Breast epithelium (tissue), 3 donors: ENCODE measurements at regions not wholly inside any gene's neighbourhood (a gene's known extent, or its start where the extent isn't known, plus 50 kb on each side); places are given as distances from the start of the nearest gene placed in this dataset.
"Not testable (repeated sequence)": the region's sequence is repeated elsewhere in the genome, so short reads cannot be mapped to it uniquely, and the experiment has no call there.

Experiments
- CTCF ChIP-seq, 3 donors: fragments of 450-650 bp; IDR thresholded peaks; one replicate each; pipeline ENCODE4 v1.5.1; 2016 to 2017; ENCODE audit warnings: antibody characterized with exemption in 3 of 3, mild to moderate bottlenecking in 3 of 3, moderate library complexity in 3 of 3
- POLR2A ChIP-seq: fragments of 450-650 bp; IDR thresholded peaks from one replicate; pipeline ENCODE4 v1.6.1; 2016; ENCODE audit warnings: antibody characterized with exemption, mild to moderate bottlenecking, moderate library complexity

- not testable (repeated sequence) for TF ChIP-seq CTCF (IDR thresholded peaks at IDR 0.05); POLR2A
Observed at GRCh38 chr7:81182056-81182455, 263.2 kb upstream of the SEMA3C start.
